ENCODE measurements at regions not wholly inside any gene's neighbourhood (a gene's known extent, or its start where the extent isn't known, plus 50 kb on each side); places are given as distances from the start of the nearest gene placed in this dataset.

- DNase-seq = peak in 1 of 3 donors; percentile 53
- Histone ChIP-seq H3K27ac (no peak overlapping the region), H3K36me3 (no peaks in the 10 kb centered on the region), H3K9me3 (no peaks in the 10 kb centered on the region), H3K4me1 (no peaks in the 10 kb centered on the region), H3K27me3 (no peaks in the 10 kb centered on the region), H3K4me3 (no peak overlapping the region)
- peak in 4 of 6 experiments; percentile 35 to 72 (median 68) for TF ChIP-seq CTCF (IDR thresholded peaks at IDR 0.05)
- TF ChIP-seq POLR2A (IDR thresholded peaks at IDR 0.05) = no peak
Observed at GRCh38 chr12:93979189-93979588, 169.2 kb upstream of the PLXNC1 start.

GRCh38 chr12:93980711-93981110 is 167.7 kb upstream of the PLXNC1 start:
- TF ChIP-seq POLR2A (IDR thresholded peaks at IDR 0.05) (no peak), CTCF (IDR thresholded peaks at IDR 0.05) (no peak)
- H3K9me3 ChIP-seq = no peaks in the 10 kb centered on the region
- H3K36me3 ChIP-seq = no peaks in the 10 kb centered on the region
- H3K4me1 ChIP-seq = no peaks in the 10 kb centered on the region
- no peak for DNase-seq
- H3K27ac ChIP-seq = no peak overlapping the region
- H3K27me3 ChIP-seq = no peaks in the 10 kb centered on the region
- H3K4me3 ChIP-seq = no peak overlapping the region

- H3K27ac ChIP-seq = no peak overlapping the region
- H3K27me3 ChIP-seq = no peaks in the 10 kb centered on the region
- no peaks in the 10 kb centered on the region for H3K36me3 ChIP-seq
- no peaks in the 10 kb centered on the region for H3K4me1 ChIP-seq
- DNase-seq = no peak
- H3K9me3 ChIP-seq = no peaks in the 10 kb centered on the region
- TF ChIP-seq POLR2A (IDR thresholded peaks at IDR 0.05) = no peak
- no peak for TF ChIP-seq CTCF (IDR thresholded peaks at IDR 0.05)
- no peak overlapping the region for H3K4me3 ChIP-seq
Observed at GRCh38 chr12:93981411-93981810, 167.0 kb upstream of the PLXNC1 start.

- TF ChIP-seq POLR2A (IDR thresholded peaks at IDR 0.05) = no peak
- TF ChIP-seq CTCF (IDR thresholded peaks at IDR 0.05) = no peak
- H3K27ac ChIP-seq = no peak overlapping the region
- no peaks in the 10 kb centered on the region for H3K4me1 ChIP-seq
- no peaks in the 10 kb centered on the region for H3K9me3 ChIP-seq
- no peak for DNase-seq
- no peaks in the 10 kb centered on the region for H3K27me3 ChIP-seq
- no peaks in the 10 kb centered on the region for H3K36me3 ChIP-seq
- no peak overlapping the region for H3K4me3 ChIP-seq
Observed at GRCh38 chr12:93982771-93983315, 165.5 kb upstream of the PLXNC1 start.

GRCh38 chr12:93984005-93984404 is 164.4 kb upstream of the PLXNC1 start:
- TF ChIP-seq POLR2A (IDR thresholded peaks at IDR 0.05) (no peak), CTCF (IDR thresholded peaks at IDR 0.05) (no peak)
- H3K36me3 ChIP-seq = no peaks in the 10 kb centered on the region
- no peaks in the 10 kb centered on the region for H3K4me1 ChIP-seq
- no peak overlapping the region for H3K4me3 ChIP-seq
- DNase-seq = no peak
- no peaks in the 10 kb centered on the region for H3K9me3 ChIP-seq
- H3K27ac ChIP-seq = no peak overlapping the region
- H3K27me3 ChIP-seq = no peaks in the 10 kb centered on the region

- no peaks in the 10 kb centered on the region for H3K4me1 ChIP-seq
- DNase-seq = no peak
- no peaks in the 10 kb centered on the region for H3K27me3 ChIP-seq
- no peaks in the 10 kb centered on the region for H3K36me3 ChIP-seq
- no peak overlapping the region for H3K4me3 ChIP-seq
- no peak overlapping the region for H3K27ac ChIP-seq
- TF ChIP-seq CTCF (IDR thresholded peaks at IDR 0.05) = no peak
- no peak for TF ChIP-seq POLR2A (IDR thresholded peaks at IDR 0.05)
- no peaks in the 10 kb centered on the region for H3K9me3 ChIP-seq
Observed at GRCh38 chr12:93989949-93990348, 158.4 kb upstream of the PLXNC1 start.

Measured in Peyer's patch (tissue), 4 donors.